ENCODE measurements at regions not wholly inside any gene's neighbourhood (a gene's known extent, or its start where the extent isn't known, plus 50 kb on each side); places are given as distances from the start of the nearest gene placed in this dataset.

GRCh38 chr9:23934291-23934906 is 108.4 kb upstream of the ELAVL2 start:
- DNase-seq = no peak
- Histone ChIP-seq H2AFZ (no peak overlapping the region), H3K4me1 (ENCODE audit: insufficient read depth) (no peaks in the 10 kb centered on the region), H3K36me3 (ENCODE audit: low read depth) (no peaks in the 10 kb centered on the region), H3K27ac (no peak overlapping the region), H3K79me2 (ENCODE audit: insufficient read depth) (no peaks in the 10 kb centered on the region), H3K9me2 (ENCODE audit: insufficient read depth) (no peaks in the 10 kb centered on the region), H4K20me1 (ENCODE audit: insufficient read depth) (no peaks in the 10 kb centered on the region), H3K4me2 (ENCODE audit: unreplicated experiment) (no peak overlapping the region), H3F3A (ENCODE audit: insufficient read depth) (no peaks in the 10 kb centered on the region), H3K9me3 (ENCODE audit: low read depth) (no peaks in the 10 kb centered on the region), H3K27me3 (replicated peaks; ENCODE audit: insufficient read depth) (no peaks in the 10 kb centered on the region), H3K4me3 (no peak overlapping the region), H3K9ac (no peak overlapping the region)
- 7 to 9% methylated on average over 1 of the region's 1 CpG for WGBS, 2 experiments (ENCODE audit: low coverage in 1 of 2, low lambda C conversion rate in 2 of 2, missing lambda C conversion rate in 2 of 2)
- TF ChIP-seq EZH2phosphoT487 (IDR thresholded peaks at IDR 0.05; ENCODE audit: insufficient read depth, low read depth) (no peak), EZH2 (IDR thresholded peaks at IDR 0.05; ENCODE audit: insufficient read depth, poor library complexity, severe bottlenecking) (no peak)
- in situ Hi-C loops (cut with MboI) = no loop called here

- no peak for DNase-seq
- no peak overlapping the region for H3K4me2 ChIP-seq (ENCODE audit: unreplicated experiment)
- 38 to 40% methylated on average over 2 of the region's 2 CpGs for WGBS, 2 experiments (ENCODE audit: low coverage in 1 of 2, low lambda C conversion rate in 2 of 2, missing lambda C conversion rate in 2 of 2)
- in situ Hi-C loops (cut with MboI) = no loop called here
- H4K20me1 ChIP-seq (ENCODE audit: insufficient read depth) = no peaks in the 10 kb centered on the region
- H2AFZ ChIP-seq = no peak overlapping the region
- H3K4me3 ChIP-seq = no peak overlapping the region
- no peaks in the 10 kb centered on the region for H3K27me3 ChIP-seq (replicated peaks; ENCODE audit: insufficient read depth)
- no peaks in the 10 kb centered on the region for H3K9me2 ChIP-seq (ENCODE audit: insufficient read depth)
- no peaks in the 10 kb centered on the region for H3K36me3 ChIP-seq (ENCODE audit: low read depth)
- no peaks in the 10 kb centered on the region for H3K9me3 ChIP-seq (ENCODE audit: low read depth)
- no peaks in the 10 kb centered on the region for H3F3A ChIP-seq (ENCODE audit: insufficient read depth)
- H3K9ac ChIP-seq = no peak overlapping the region
- no peaks in the 10 kb centered on the region for H3K4me1 ChIP-seq (ENCODE audit: insufficient read depth)
- H3K79me2 ChIP-seq (ENCODE audit: insufficient read depth) = no peaks in the 10 kb centered on the region
- H3K27ac ChIP-seq = no peak overlapping the region
- TF ChIP-seq EZH2 (IDR thresholded peaks at IDR 0.05; ENCODE audit: insufficient read depth, poor library complexity, severe bottlenecking) = no peak
- TF ChIP-seq EZH2phosphoT487 (IDR thresholded peaks at IDR 0.05; ENCODE audit: insufficient read depth, low read depth) = no peak
Observed at GRCh38 chr9:23933348-23933747, 107.3 kb upstream of the ELAVL2 start.

GRCh38 chr9:23926368-23926767 is 100.3 kb upstream of the ELAVL2 start:
- no peak for DNase-seq
- H3K4me3 ChIP-seq = no peak overlapping the region
- no peak overlapping the region for H3K9ac ChIP-seq
- no peaks in the 10 kb centered on the region for H3K4me1 ChIP-seq (ENCODE audit: insufficient read depth)
- no peaks in the 10 kb centered on the region for H3K9me3 ChIP-seq (ENCODE audit: low read depth)
- H3K4me2 ChIP-seq (ENCODE audit: unreplicated experiment) = no peak overlapping the region
- H3K27me3 ChIP-seq (replicated peaks; ENCODE audit: insufficient read depth) = no peaks in the 10 kb centered on the region
- in situ Hi-C loops (cut with MboI) = no loop called here
- no peaks in the 10 kb centered on the region for H3K36me3 ChIP-seq (ENCODE audit: low read depth)
- H3K9me2 ChIP-seq (ENCODE audit: insufficient read depth) = no peaks in the 10 kb centered on the region
- H2AFZ ChIP-seq = no peak overlapping the region
- H4K20me1 ChIP-seq (ENCODE audit: insufficient read depth) = no peaks in the 10 kb centered on the region
- H3K27ac ChIP-seq = no peak overlapping the region
- no peaks in the 10 kb centered on the region for H3K79me2 ChIP-seq (ENCODE audit: insufficient read depth)
- TF ChIP-seq EZH2 (IDR thresholded peaks at IDR 0.05; ENCODE audit: insufficient read depth, poor library complexity, severe bottlenecking) = no peak
- no peaks in the 10 kb centered on the region for H3F3A ChIP-seq (ENCODE audit: insufficient read depth)

- no peak for TF ChIP-seq EZH2phosphoT487 (IDR thresholded peaks at IDR 0.05; ENCODE audit: insufficient read depth, low read depth)
- TF ChIP-seq EZH2 (IDR thresholded peaks at IDR 0.05; ENCODE audit: insufficient read depth, poor library complexity, severe bottlenecking) = no peak
- 57% methylated on average over 10 to 17 of the region's 17 CpGs for WGBS, 2 experiments (ENCODE audit: low coverage in 1 of 2, low lambda C conversion rate in 2 of 2, missing lambda C conversion rate in 2 of 2)
- H4K20me1 ChIP-seq (ENCODE audit: insufficient read depth) = no peaks in the 10 kb centered on the region
- no peak overlapping the region for H3K4me2 ChIP-seq (ENCODE audit: unreplicated experiment)
- no peaks in the 10 kb centered on the region for H3K9me2 ChIP-seq (ENCODE audit: insufficient read depth)
- no peaks in the 10 kb centered on the region for H3K36me3 ChIP-seq (ENCODE audit: low read depth)
- DNase-seq = no peak
- H3K79me2 ChIP-seq (ENCODE audit: insufficient read depth) = no peaks in the 10 kb centered on the region
- no peaks in the 10 kb centered on the region for H3K4me1 ChIP-seq (ENCODE audit: insufficient read depth)
- H3K27me3 ChIP-seq (replicated peaks; ENCODE audit: insufficient read depth) = no peaks in the 10 kb centered on the region
- no peak overlapping the region for H3K9ac ChIP-seq
- no peaks in the 10 kb centered on the region for H3F3A ChIP-seq (ENCODE audit: insufficient read depth)
- no peak overlapping the region for H3K4me3 ChIP-seq
- H3K9me3 ChIP-seq (ENCODE audit: low read depth) = no peaks in the 10 kb centered on the region
- H3K27ac ChIP-seq = no peak overlapping the region
- in situ Hi-C loops (cut with MboI) = no loop called here
- H2AFZ ChIP-seq = no peak overlapping the region
Observed at GRCh38 chr9:23914431-23915003, 88.5 kb upstream of the ELAVL2 start.

GRCh38 chr9:23907343-23907742 is 81.3 kb upstream of the ELAVL2 start:
- no peaks in the 10 kb centered on the region for H3F3A ChIP-seq (ENCODE audit: insufficient read depth)
- no peaks in the 10 kb centered on the region for H3K36me3 ChIP-seq (ENCODE audit: low read depth)
- H3K27ac ChIP-seq = no peak overlapping the region
- TF ChIP-seq EZH2 (IDR thresholded peaks at IDR 0.05; ENCODE audit: insufficient read depth, poor library complexity, severe bottlenecking) (no peak), EZH2phosphoT487 (IDR thresholded peaks at IDR 0.05; ENCODE audit: insufficient read depth, low read depth) (no peak)
- no peak overlapping the region for H3K4me2 ChIP-seq (ENCODE audit: unreplicated experiment)
- H3K9me3 ChIP-seq (ENCODE audit: low read depth) = no peaks in the 10 kb centered on the region
- no peak overlapping the region for H3K4me3 ChIP-seq
- H3K27me3 ChIP-seq (replicated peaks; ENCODE audit: insufficient read depth) = no peaks in the 10 kb centered on the region
- in situ Hi-C loops (cut with MboI) = no loop called here
- H3K79me2 ChIP-seq (ENCODE audit: insufficient read depth) = no peaks in the 10 kb centered on the region
- no peaks in the 10 kb centered on the region for H3K9me2 ChIP-seq (ENCODE audit: insufficient read depth)
- H4K20me1 ChIP-seq (ENCODE audit: insufficient read depth) = no peaks in the 10 kb centered on the region
- WGBS, 2 experiments (ENCODE audit: low coverage in 1 of 2, low lambda C conversion rate in 2 of 2, missing lambda C conversion rate in 2 of 2) = 8 to 10% methylated on average over 1 of the region's 1 CpG
- H2AFZ ChIP-seq = no peak overlapping the region
- H3K9ac ChIP-seq = no peak overlapping the region
- DNase-seq = no peak
- no peaks in the 10 kb centered on the region for H3K4me1 ChIP-seq (ENCODE audit: insufficient read depth)
